BLaER1 treated with 17β-estradiol and CSF1 and Interleukin-3, amounts not matched to agents 10 nM and 100 nM (cell line): ENCODE measurements at regions not wholly inside any gene's neighbourhood (a gene's known extent, or its start where the extent isn't known, plus 50 kb on each side); places are given as distances from the start of the nearest gene placed in this dataset.

Source experiments
- H3K27ac ChIP-seq, 11 experiments: shearing (Covaris generic); formaldehyde crosslinking; 2 replicates each; pipeline ENCODE4 v1.8.1; 2022
- H3K27me3 ChIP-seq, 11 experiments: shearing (Covaris generic); formaldehyde crosslinking; 2 replicates each; pipeline ENCODE4 v1.8.1; 2022
- H3K36me3 ChIP-seq, 11 experiments: shearing (Covaris generic); formaldehyde crosslinking; 2 replicates each; pipeline ENCODE4 v1.8.1; 2022
- H3K4me1 ChIP-seq, 10 experiments: shearing (Covaris generic); formaldehyde crosslinking; 2 replicates each; pipeline ENCODE4 v1.8.1; 2022
- H3K4me2 ChIP-seq, 11 experiments: shearing (Covaris generic); formaldehyde crosslinking; 2 replicates each; pipeline ENCODE4 v1.8.1; 2022
- H3K4me3 ChIP-seq, 10 experiments: shearing (Covaris generic); formaldehyde crosslinking; 2 replicates each; pipeline ENCODE4 v1.8.1; 2022
- H3K9ac ChIP-seq, 11 experiments: shearing (Covaris generic); formaldehyde crosslinking; 2 replicates each; pipeline ENCODE4 v1.8.1; 2022
- H3K9me3 ChIP-seq, 11 experiments: shearing (Covaris generic); formaldehyde crosslinking; replicated peaks in 1 of 11; 2 replicates each; pipeline ENCODE4 v1.8.1; 2022
- H4K20me1 ChIP-seq, 11 experiments: shearing (Covaris generic); formaldehyde crosslinking; 2 replicates each; pipeline ENCODE4 v1.8.1; 2022
- Cebpa-rat ChIP-seq, 11 experiments: shearing (Covaris generic); IDR thresholded peaks; 2 replicates each; pipeline ENCODE4 v1.8.1; 2022

DNA sequence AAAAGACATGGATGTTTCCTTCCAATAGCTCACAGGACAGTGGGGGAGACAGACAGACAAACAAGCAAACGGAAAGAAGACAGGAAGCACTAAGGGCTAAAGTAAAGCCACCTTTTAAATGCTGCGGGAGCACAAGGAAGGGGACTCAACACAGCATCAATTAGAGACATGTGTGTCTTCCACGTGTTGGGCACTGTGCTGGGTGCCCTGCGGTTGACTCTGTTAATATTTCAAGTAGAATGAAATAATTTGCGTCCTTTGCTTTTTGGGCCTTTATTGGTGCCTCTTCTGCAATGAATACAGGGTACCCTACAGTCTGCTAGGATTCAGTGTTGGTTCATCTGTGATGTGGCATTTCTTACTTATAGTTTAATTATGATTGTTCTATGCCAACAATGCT lies 90.9 kb upstream of the CPM start:
- Histone ChIP-seq H3K4me3 (no peak overlapping the region), H3K9me3 (no peaks in the 10 kb centered on the region; a peak in 2 of 22 replicates), H3K4me2 (no peak overlapping the region), H3K9ac (no peak overlapping the region), H3K36me3 (no peaks in the 10 kb centered on the region), H3K27ac (no peak overlapping the region), H4K20me1 (no peaks in the 10 kb centered on the region), H3K4me1 (peaks cover 0 to 31% (median 0%) of the 10 kb centered on the region in 10 experiments; a peak in 6 of 20 replicates), H3K27me3 (no peaks in the 10 kb centered on the region)
- TF ChIP-seq Cebpa-rat (IDR thresholded peaks at IDR 0.05) = no peak

DNA sequence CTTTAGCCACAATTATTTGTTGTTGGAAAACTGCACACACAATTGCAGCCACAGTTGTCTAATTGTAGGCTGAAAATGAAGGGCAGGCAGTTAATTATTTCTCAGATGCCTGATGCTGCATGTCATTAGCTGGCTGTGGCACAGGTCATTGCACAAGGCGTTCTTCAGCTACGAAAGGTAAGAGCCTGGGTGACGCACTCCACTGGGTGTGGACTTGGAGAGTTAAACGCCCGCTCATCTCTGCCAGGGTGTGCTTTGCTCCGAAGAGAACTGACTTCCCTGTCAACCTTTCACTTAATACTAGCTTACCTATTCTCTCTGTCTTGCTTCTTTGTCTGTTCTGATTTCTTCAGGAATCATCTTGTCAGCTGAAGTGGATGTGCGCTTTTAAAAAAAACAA lies 91.4 kb upstream of the CPM start:
- Histone ChIP-seq H3K27ac (no peak overlapping the region), H3K4me2 (no peak overlapping the region)

DNA sequence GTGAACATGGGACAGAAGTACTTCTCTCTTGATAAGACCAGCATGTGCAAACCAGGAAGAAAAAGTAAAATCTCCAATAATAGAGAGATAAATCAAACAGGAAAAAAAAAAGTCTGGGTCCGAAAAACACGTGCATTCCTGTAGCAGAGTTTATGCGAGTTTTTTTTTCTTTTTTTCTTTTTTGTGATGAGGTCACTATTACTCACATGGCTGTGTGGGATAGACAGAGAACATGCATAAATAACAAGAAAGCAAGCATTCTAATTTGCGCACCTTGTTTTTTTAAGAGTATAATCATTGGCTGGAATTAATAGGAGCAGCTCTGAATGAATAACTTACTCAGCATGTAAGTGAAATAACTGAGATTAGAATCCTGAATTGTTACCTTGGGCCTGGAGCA lies 91.9 kb upstream of the CPM start:
- no peak for TF ChIP-seq Cebpa-rat (IDR thresholded peaks at IDR 0.05)
- Histone ChIP-seq H3K4me1 (peaks cover 0 to 31% (median 0%) of the 10 kb centered on the region in 10 experiments; a peak in 6 of 20 replicates), H3K27ac (no peak overlapping the region), H4K20me1 (no peaks in the 10 kb centered on the region), H3K9ac (no peak overlapping the region), H3K9me3 (no peaks in the 10 kb centered on the region; a peak in 2 of 22 replicates), H3K27me3 (no peaks in the 10 kb centered on the region), H3K36me3 (no peaks in the 10 kb centered on the region), H3K4me3 (no peak overlapping the region), H3K4me2 (no peak overlapping the region)

More for the DNA sequence above, 91.4 kb upstream of the CPM start:
- no peaks in the 10 kb centered on the region; a peak in 2 of 22 replicates for H3K9me3 ChIP-seq
- H3K27me3 ChIP-seq = no peaks in the 10 kb centered on the region
- H3K4me1 ChIP-seq = peaks cover 0 to 31% (median 0%) of the 10 kb centered on the region in 10 experiments; a peak in 6 of 20 replicates
- no peak for TF ChIP-seq Cebpa-rat (IDR thresholded peaks at IDR 0.05)
- H3K9ac ChIP-seq = no peak overlapping the region
- no peaks in the 10 kb centered on the region for H4K20me1 ChIP-seq
- no peak overlapping the region for H3K4me3 ChIP-seq
- no peaks in the 10 kb centered on the region for H3K36me3 ChIP-seq

DNA sequence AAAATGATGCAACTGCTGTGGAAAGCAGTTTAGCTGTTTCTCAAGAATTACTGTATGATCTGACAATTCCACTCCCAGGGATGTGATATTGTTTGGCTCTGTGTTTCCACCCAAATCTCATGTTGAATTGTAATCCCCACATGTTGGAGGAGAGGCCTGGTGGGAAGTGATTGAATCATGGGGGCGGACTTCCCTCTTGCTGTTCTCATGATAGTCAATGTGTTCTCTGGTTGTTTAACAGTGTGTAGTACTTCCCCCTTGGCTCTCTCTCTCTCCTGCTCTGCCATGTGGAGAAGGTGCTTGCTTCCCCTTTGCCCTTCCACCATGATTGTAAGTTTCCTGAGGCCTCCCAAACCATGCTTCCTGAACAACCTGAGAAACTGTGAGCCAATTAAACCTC lies 93.4 kb upstream of the CPM start:
- peak overlapping the region in 3 of 11 experiments; percentile 13 to 63 (median 49); a peak in 6 of 22 replicates for H3K4me2 ChIP-seq
- peaks cover 0 to 31% (median 0%) of the 10 kb centered on the region in 10 experiments; a peak in 6 of 20 replicates for H3K4me1 ChIP-seq
- no peaks in the 10 kb centered on the region for H4K20me1 ChIP-seq
- H3K9ac ChIP-seq = no peak overlapping the region
- H3K27ac ChIP-seq = peak overlapping the region in 3 of 11 experiments; percentile 8 to 61 (median 23); a peak in 5 of 22 replicates
- no peaks in the 10 kb centered on the region; a peak in 1 of 22 replicates for H3K9me3 ChIP-seq
- H3K36me3 ChIP-seq = no peaks in the 10 kb centered on the region
- no peaks in the 10 kb centered on the region for H3K27me3 ChIP-seq
- H3K4me3 ChIP-seq = no peak overlapping the region
- TF ChIP-seq Cebpa-rat (IDR thresholded peaks at IDR 0.05) = no peak

DNA sequence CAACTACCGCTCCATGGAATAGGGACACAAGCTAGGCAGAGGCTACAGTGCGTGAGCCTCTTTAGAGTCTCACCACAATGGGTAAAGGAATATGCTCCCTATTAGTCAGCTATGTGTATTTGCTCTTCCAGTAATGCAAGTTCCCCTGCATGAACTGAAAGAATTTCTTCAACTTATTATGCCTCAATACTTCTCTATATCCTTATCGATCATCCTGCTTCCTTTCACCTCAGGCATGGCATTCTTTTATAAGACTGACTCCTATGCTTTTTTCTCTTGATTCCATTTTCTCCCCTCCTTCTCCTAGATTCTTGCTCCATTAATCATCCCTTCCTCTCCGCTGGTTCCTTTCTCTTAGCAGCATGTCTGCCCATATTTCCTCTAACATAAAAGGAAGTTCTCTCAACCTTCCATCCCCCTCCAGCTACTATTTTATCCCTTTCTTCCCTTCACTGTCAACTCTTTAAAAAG lies 94.5 kb upstream of the CPM start:
- peak overlapping the region in 1 of 11 experiments; percentile 61; a peak in 4 of 22 replicates for H3K27ac ChIP-seq
- H3K4me1 ChIP-seq = peaks cover 0 to 31% (median 0%) of the 10 kb centered on the region in 10 experiments; a peak in 6 of 20 replicates
- no peak overlapping the region for H3K4me3 ChIP-seq
- TF ChIP-seq Cebpa-rat (IDR thresholded peaks at IDR 0.05) = no peak
- no peaks in the 10 kb centered on the region; a peak in 1 of 22 replicates for H3K9me3 ChIP-seq
- no peaks in the 10 kb centered on the region for H3K27me3 ChIP-seq
- H3K36me3 ChIP-seq = no peaks in the 10 kb centered on the region
- H4K20me1 ChIP-seq = no peaks in the 10 kb centered on the region
- H3K4me2 ChIP-seq = peak overlapping the region in 3 of 11 experiments; percentile 6 to 72 (median 63); a peak in 5 of 22 replicates
- H3K9ac ChIP-seq = no peak overlapping the region

DNA sequence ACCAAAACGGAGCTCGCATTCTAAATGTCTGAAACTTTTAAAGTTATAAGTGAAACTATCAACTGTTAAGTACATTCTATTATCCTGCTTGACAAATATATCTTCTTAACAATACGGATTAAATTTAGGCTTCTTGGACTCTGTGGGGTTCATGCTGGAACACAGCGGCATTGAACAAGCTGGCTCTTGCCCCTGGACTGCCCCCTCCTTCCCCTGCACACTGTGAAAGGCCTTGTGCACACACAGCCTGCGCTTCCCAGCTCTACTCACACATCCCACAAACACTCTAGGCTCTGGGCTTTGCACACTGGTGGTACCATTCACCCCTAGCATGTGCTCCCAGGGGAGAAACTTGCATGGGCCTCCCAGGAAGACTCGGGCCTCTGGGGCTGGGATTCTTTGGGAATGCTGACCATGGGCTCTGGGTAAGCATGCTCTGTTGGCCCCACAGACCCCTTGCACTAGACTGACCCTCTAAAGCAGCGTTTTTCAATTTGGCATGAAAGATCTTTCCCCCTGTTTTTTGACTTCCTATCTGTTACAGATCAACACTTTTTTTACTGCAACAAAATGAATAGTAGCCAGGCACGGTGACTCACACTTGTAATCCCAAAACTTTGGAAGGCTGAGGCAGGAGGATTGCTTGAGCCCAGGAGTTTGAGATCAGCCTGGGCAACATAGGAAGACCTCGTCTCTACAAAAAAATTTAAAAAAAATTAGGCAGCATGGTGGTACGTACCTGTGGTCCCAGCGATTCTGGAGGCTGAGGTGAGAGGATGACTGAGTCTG lies 96.2 kb upstream of the CPM start:
- no peaks in the 10 kb centered on the region; a peak in 1 of 22 replicates for H3K9me3 ChIP-seq
- no peaks in the 10 kb centered on the region for H4K20me1 ChIP-seq
- H3K9ac ChIP-seq = no peak overlapping the region
- no peak overlapping the region for H3K4me2 ChIP-seq
- no peak overlapping the region for H3K27ac ChIP-seq
- H3K27me3 ChIP-seq = no peaks in the 10 kb centered on the region
- H3K4me3 ChIP-seq = no peak overlapping the region
- peaks cover 0 to 31% (median 0%) of the 10 kb centered on the region in 10 experiments; a peak in 6 of 20 replicates for H3K4me1 ChIP-seq
- no peak for TF ChIP-seq Cebpa-rat (IDR thresholded peaks at IDR 0.05)
- no peaks in the 10 kb centered on the region for H3K36me3 ChIP-seq

DNA sequence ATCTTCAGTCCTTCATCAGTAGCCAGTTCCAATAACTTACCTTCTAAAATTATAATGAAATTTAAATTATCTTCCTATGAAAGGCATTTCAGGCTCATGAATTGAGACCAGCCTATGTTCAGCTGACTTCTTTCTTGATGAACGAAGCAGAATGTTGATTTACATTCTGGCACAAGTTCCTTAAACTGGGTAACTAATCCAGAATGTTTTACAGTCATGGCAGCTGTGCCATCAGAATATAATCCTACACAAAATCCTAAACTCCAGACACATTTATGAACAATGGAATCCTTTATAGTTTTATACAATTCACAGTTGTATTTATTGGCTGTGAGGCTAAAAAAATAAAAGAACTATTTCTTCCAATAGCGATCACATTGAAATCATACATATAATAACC lies 97.3 kb upstream of the CPM start:
- Histone ChIP-seq H3K36me3 (no peaks in the 10 kb centered on the region), H4K20me1 (no peaks in the 10 kb centered on the region), H3K9me3 (no peaks in the 10 kb centered on the region; a peak in 1 of 22 replicates), H3K4me2 (no peak overlapping the region), H3K4me1 (peaks cover 0 to 31% (median 0%) of the 10 kb centered on the region in 10 experiments; a peak in 6 of 20 replicates), H3K27me3 (no peaks in the 10 kb centered on the region), H3K4me3 (no peak overlapping the region), H3K9ac (no peak overlapping the region), H3K27ac (no peak overlapping the region)
- TF ChIP-seq Cebpa-rat (IDR thresholded peaks at IDR 0.05) = no peak

DNA sequence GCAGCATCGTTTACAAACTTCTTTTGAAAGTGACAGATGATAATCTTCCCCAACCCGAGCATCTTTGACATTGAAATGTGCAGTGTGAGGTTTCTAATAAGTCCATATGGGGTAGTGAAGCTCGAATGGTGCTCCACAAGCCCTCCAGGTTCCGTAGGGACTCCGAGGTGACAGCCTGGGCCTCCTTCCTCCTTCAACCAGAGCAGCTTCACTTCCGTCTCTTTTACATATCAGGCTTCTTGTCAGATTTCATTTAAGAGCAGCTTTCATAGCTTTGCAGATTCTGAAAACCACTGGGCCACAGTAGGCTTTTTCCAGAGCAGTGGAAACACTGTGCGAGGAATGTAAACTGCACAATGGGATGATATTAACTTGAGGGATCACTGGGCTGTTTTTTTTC lies 103.6 kb upstream of the CPM start:
- H3K4me2 ChIP-seq = no peak overlapping the region
- no peaks in the 10 kb centered on the region for H3K9me3 ChIP-seq
- no peak overlapping the region for H3K9ac ChIP-seq
- H4K20me1 ChIP-seq = no peaks in the 10 kb centered on the region
- peaks cover 0 to 22% (median 0%) of the 10 kb centered on the region in 10 experiments; a peak in 4 of 20 replicates for H3K4me1 ChIP-seq
- no peaks in the 10 kb centered on the region for H3K27me3 ChIP-seq
- H3K36me3 ChIP-seq = no peaks in the 10 kb centered on the region
- TF ChIP-seq Cebpa-rat (IDR thresholded peaks at IDR 0.05) = no peak
- no peak overlapping the region for H3K4me3 ChIP-seq
- no peak overlapping the region for H3K27ac ChIP-seq

DNA sequence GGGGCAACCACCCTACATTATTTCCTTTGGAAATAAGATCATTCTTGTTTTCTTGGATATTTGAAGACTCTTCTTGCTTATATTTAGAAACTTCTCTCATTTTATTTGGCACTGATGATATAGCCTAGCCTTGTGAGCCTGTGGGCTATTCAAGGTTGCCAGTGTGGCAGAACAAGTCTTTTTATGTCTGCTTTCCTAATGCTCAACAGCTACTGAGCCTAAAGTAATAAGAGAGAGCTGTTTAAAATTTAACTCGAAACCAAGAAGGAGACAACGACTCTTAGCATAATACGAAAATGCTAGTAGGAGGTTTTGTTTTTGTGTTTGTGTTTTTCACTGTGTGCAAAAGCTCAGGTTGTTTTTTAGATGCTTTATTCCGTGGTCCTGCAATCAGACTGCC lies 104.0 kb upstream of the CPM start:
- H3K9me3 ChIP-seq = no peaks in the 10 kb centered on the region
- no peak overlapping the region for H3K4me3 ChIP-seq
- H4K20me1 ChIP-seq = no peaks in the 10 kb centered on the region
- no peaks in the 10 kb centered on the region for H3K36me3 ChIP-seq
- no peak overlapping the region for H3K4me2 ChIP-seq
- H3K27ac ChIP-seq = no peak overlapping the region
- no peak overlapping the region for H3K9ac ChIP-seq
- H3K27me3 ChIP-seq = no peaks in the 10 kb centered on the region
- TF ChIP-seq Cebpa-rat (IDR thresholded peaks at IDR 0.05) = no peak
- H3K4me1 ChIP-seq = peaks cover 0 to 22% (median 0%) of the 10 kb centered on the region in 10 experiments; a peak in 4 of 20 replicates
